ENCODE measurements at regions not wholly inside any gene's neighbourhood (a gene's known extent, or its start where the extent isn't known, plus 50 kb on each side); places are given as distances from the start of the nearest gene placed in this dataset.

DNA sequence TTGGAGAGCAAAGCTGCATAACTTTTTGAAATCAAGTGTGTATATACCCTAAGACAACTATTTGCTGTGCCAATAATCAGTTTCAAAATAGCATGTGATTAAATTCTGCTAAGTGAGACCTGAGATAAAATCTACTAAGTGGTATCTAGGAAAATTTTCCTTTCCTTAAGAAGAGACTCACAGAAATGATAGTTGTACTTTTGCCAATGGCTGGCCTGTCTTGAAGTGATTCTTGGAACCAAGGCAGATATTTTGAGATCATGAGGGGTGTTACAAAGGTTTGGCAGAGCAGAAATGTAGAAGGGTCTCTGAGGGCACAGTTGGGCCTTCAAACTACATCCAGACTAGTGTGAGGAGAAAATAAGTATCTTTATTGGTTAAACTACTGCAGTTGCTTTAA is 902.6 kb upstream of the TENM4 start:
- H3K36me3 ChIP-seq (ENCODE audit: control insufficient read depth, insufficient read depth, low read length) = no peaks in the 10 kb centered on the region
- no peak overlapping the region for H3K27ac ChIP-seq (ENCODE audit: insufficient read depth, low read length)
- no peaks in the 10 kb centered on the region for H4K20me1 ChIP-seq (ENCODE audit: insufficient read depth, low read length)
- H4K91ac ChIP-seq (ENCODE audit: insufficient read depth, low read depth, low read length) = no peak overlapping the region
- H3K9ac ChIP-seq (ENCODE audit: low read depth, low read length) = no peak overlapping the region
- H2AK9ac ChIP-seq (replicated peaks; ENCODE audit: low read depth, low read length, poor library complexity) = no peak overlapping the region
- H2AFZ ChIP-seq (replicated peaks; ENCODE audit: low read length, poor library complexity) = no peak overlapping the region
- no peak overlapping the region for H4K5ac ChIP-seq (ENCODE audit: low read depth, low read length)
- H3K79me1 ChIP-seq (ENCODE audit: low read depth in 1 of 2, low read length in 2 of 2) = no peaks in the 10 kb centered on the region
- H4K8ac ChIP-seq (ENCODE audit: low read depth in 2 of 2, low read length in 2 of 2) = no peak overlapping the region
- no peak overlapping the region for H3K4me2 ChIP-seq (ENCODE audit: low read depth, low read length)
- no peak overlapping the region for H2BK20ac ChIP-seq (ENCODE audit: low read depth, low read length)
- intact Hi-C loops (cut with micrococcal nuclease) = no loop called here
- H3K27me3 ChIP-seq (ENCODE audit: control insufficient read depth, insufficient read depth, low read length) = no peaks in the 10 kb centered on the region
- ATAC-seq (ENCODE audit: low read depth) = no peak
- no peak overlapping the region for H2BK5ac ChIP-seq (ENCODE audit: low read depth, low read length, poor library complexity, severe bottlenecking)
- DNase-seq = no peak
- H3K23ac ChIP-seq (ENCODE audit: low read depth, low read length) = no peak overlapping the region
- in situ Hi-C loops (cut with MboI; ENCODE audit: low sequenced_read_pairs) = no loop called here
- H3K14ac ChIP-seq (replicated peaks; ENCODE audit: low read depth, low read length) = no peak overlapping the region
- no peak overlapping the region for H3K4ac ChIP-seq (ENCODE audit: low read depth, low read length)
- POLR2A ChIA-PET (ENCODE audit: unreplicated experiment) = no interaction called here
- H2BK120ac ChIP-seq (ENCODE audit: low read depth, low read length) = no peak overlapping the region
- H2BK15ac ChIP-seq (ENCODE audit: low read depth, low read length) = no peak overlapping the region
- CTCF ChIA-PET = no interaction called here
- no peaks in the 10 kb centered on the region for H3K4me1 ChIP-seq (ENCODE audit: control insufficient read depth, insufficient read depth, low read length)
- H3K9me3 ChIP-seq (ENCODE audit: control insufficient read depth, insufficient read depth, low read length) = no peaks in the 10 kb centered on the region
- H3K9me1 ChIP-seq (ENCODE audit: insufficient read depth, low read length) = no peaks in the 10 kb centered on the region
- dilution Hi-C loops (cut with HindIII; ENCODE audit: low sequenced_read_pairs, unreplicated experiment) = no loop called here
- no peak overlapping the region for H3K18ac ChIP-seq (ENCODE audit: low read depth, low read length)
- H3K56ac ChIP-seq (ENCODE audit: extremely low read depth, insufficient read depth, low read length) = no peak overlapping the region
- TF ChIP-seq RAD21 (IDR thresholded peaks at IDR 0.05; ENCODE audit: low read length) (no peak), RCOR1 (IDR thresholded peaks at IDR 0.05; ENCODE audit: insufficient replicate concordance, low read length) (no peak), SMC3 (IDR thresholded peaks at IDR 0.05; ENCODE audit: low read depth, low read length) (no peak), MAFK (IDR thresholded peaks at IDR 0.05; ENCODE audit: low read depth, low read length) (no peak), CTCF (conservative IDR thresholded peaks at IDR 0.05; ENCODE audit: low read depth, low read length) (no peak), NFE2L2 (IDR thresholded peaks at IDR 0.05; ENCODE audit: low read depth, low read length) (no peak), USF2 (IDR thresholded peaks at IDR 0.05; ENCODE audit: low read depth, low read length) (no peak), FOS (IDR thresholded peaks at IDR 0.05; ENCODE audit: low read depth, low read length) (no peak), RFX5 (IDR thresholded peaks at IDR 0.05; ENCODE audit: low read depth, low read length) (no peak), BHLHE40 (IDR thresholded peaks at IDR 0.05; ENCODE audit: low read depth, low read length) (no peak)
- H3K4me3 ChIP-seq (ENCODE audit: insufficient read depth, low read depth, low read length) = no peak overlapping the region
- BruUV-seq (replicated peaks) = no TSS peak
- H2AK5ac ChIP-seq (ENCODE audit: low read depth, low read length) = no peak overlapping the region
